ENCODE measurements at regions not wholly inside any gene's neighbourhood (a gene's known extent, or its start where the extent isn't known, plus 50 kb on each side); places are given as distances from the start of the nearest gene placed in this dataset.

- no peak for TF ChIP-seq EZH2phosphoT487 (IDR thresholded peaks at IDR 0.05)
- TF ChIP-seq, protein P1, sequence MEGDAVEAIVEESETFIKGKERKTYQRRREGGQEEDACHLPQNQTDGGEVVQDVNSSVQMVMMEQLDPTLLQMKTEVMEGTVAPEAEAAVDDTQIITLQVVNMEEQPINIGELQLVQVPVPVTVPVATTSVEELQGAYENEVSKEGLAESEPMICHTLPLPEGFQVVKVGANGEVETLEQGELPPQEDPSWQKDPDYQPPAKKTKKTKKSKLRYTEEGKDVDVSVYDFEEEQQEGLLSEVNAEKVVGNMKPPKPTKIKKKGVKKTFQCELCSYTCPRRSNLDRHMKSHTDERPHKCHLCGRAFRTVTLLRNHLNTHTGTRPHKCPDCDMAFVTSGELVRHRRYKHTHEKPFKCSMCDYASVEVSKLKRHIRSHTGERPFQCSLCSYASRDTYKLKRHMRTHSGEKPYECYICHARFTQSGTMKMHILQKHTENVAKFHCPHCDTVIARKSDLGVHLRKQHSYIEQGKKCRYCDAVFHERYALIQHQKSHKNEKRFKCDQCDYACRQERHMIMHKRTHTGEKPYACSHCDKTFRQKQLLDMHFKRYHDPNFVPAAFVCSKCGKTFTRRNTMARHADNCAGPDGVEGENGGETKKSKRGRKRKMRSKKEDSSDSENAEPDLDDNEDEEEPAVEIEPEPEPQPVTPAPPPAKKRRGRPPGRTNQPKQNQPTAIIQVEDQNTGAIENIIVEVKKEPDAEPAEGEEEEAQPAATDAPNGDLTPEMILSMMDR (IDR thresholded peaks at IDR 0.05): no peak
- TF ChIP-seq EZH2 (IDR thresholded peaks at IDR 0.05): no peak
- Mint-ChIP-seq H3K4me1 (no peaks in the 10 kb centered on the region), H3K27me3 (ENCODE audit: insufficient read depth, low read depth) (peaks cover 2% of the 10 kb centered on the region), H3K9me3 (peaks cover 5% of the 10 kb centered on the region), H3K27ac (peak overlapping the region; percentile 14), H3K4me3 (no peak overlapping the region), H3K36me3 (no peaks in the 10 kb centered on the region)
- Histone ChIP-seq H3K9me3 (ENCODE audit: low read depth) (no peaks in the 10 kb centered on the region), H3K36me3 (no peaks in the 10 kb centered on the region), H3K4me1 (no peaks in the 10 kb centered on the region), H3K27ac (no peak overlapping the region), H3K4me3 (no peak overlapping the region), H2AFZ (replicated peaks) (no peak overlapping the region), H4K20me1 (ENCODE audit: low read depth) (no peaks in the 10 kb centered on the region), H3K9ac (no peak overlapping the region), H3K27me3 (no peaks in the 10 kb centered on the region), H3K4me2 (no peak overlapping the region), H3K79me2 (ENCODE audit: low read depth) (no peaks in the 10 kb centered on the region), H3F3A (ENCODE audit: low read depth) (no peaks in the 10 kb centered on the region)
- no peak for DNase-seq (ENCODE audit: low spot score)
These were observed 406.5 kb downstream of the KIF16B start for GRCh38 chr20:16166737-16167136.

GRCh38 chr20:16158976-16159286 is 414.3 kb downstream of the KIF16B start:
- Histone ChIP-seq H3K27me3 (no peaks in the 10 kb centered on the region), H3K79me2 (ENCODE audit: low read depth) (no peaks in the 10 kb centered on the region), H4K20me1 (ENCODE audit: low read depth) (no peaks in the 10 kb centered on the region), H3K4me2 (no peak overlapping the region), H3F3A (ENCODE audit: low read depth) (no peaks in the 10 kb centered on the region), H3K4me3 (no peak overlapping the region), H3K27ac (no peak overlapping the region), H2AFZ (replicated peaks) (no peak overlapping the region), H3K4me1 (peaks cover 3% of the 10 kb centered on the region), H3K9ac (no peak overlapping the region), H3K9me3 (ENCODE audit: low read depth) (no peaks in the 10 kb centered on the region), H3K36me3 (no peaks in the 10 kb centered on the region)
- Mint-ChIP-seq H3K36me3 (no peaks in the 10 kb centered on the region), H3K9me3 (peaks cover 14% of the 10 kb centered on the region), H3K4me1 (peaks cover 4% of the 10 kb centered on the region), H3K27me3 (ENCODE audit: insufficient read depth, low read depth) (no peaks in the 10 kb centered on the region), H3K4me3 (no peak overlapping the region), H3K27ac (peak overlapping the region; percentile 23)
- no peak for TF ChIP-seq EZH2 (IDR thresholded peaks at IDR 0.05)
- no peak for TF ChIP-seq EZH2phosphoT487 (IDR thresholded peaks at IDR 0.05)
- TF ChIP-seq, protein P1 (IDR thresholded peaks at IDR 0.05): no peak
- DNase-seq (ENCODE audit: low spot score): no peak

GRCh38 chr20:16158090-16158975 is 414.9 kb downstream of the KIF16B start:
- Mint-ChIP-seq H3K4me3 (no peak overlapping the region), H3K36me3 (no peaks in the 10 kb centered on the region), H3K9me3 (peaks cover 13% of the 10 kb centered on the region), H3K27me3 (ENCODE audit: insufficient read depth, low read depth) (no peaks in the 10 kb centered on the region), H3K27ac (no peak overlapping the region), H3K4me1 (peaks cover 4% of the 10 kb centered on the region)
- DNase-seq (ENCODE audit: low spot score): peak; percentile 6
- no peak overlapping the region for H2AFZ ChIP-seq (replicated peaks)
- no peaks in the 10 kb centered on the region for H3K27me3 ChIP-seq
- H3K9me3 ChIP-seq (ENCODE audit: low read depth): peaks cover 6% of the 10 kb centered on the region
- no peak overlapping the region for H3K9ac ChIP-seq
- H3K4me1 ChIP-seq: peaks cover 3% of the 10 kb centered on the region
- H3K4me2 ChIP-seq: no peak overlapping the region
- H4K20me1 ChIP-seq (ENCODE audit: low read depth): no peaks in the 10 kb centered on the region
- H3K4me3 ChIP-seq: no peak overlapping the region
- no peak for TF ChIP-seq EZH2 (IDR thresholded peaks at IDR 0.05)
- TF ChIP-seq, protein P1 (IDR thresholded peaks at IDR 0.05): no peak
- no peak overlapping the region for H3K27ac ChIP-seq
- no peaks in the 10 kb centered on the region for H3F3A ChIP-seq (ENCODE audit: low read depth)
- no peaks in the 10 kb centered on the region for H3K79me2 ChIP-seq (ENCODE audit: low read depth)
- H3K36me3 ChIP-seq: no peaks in the 10 kb centered on the region

Measured in neural progenitor cell (in vitro differentiated cells).